ENCODE measurements at regions not wholly inside any gene's neighbourhood (a gene's known extent, or its start where the extent isn't known, plus 50 kb on each side); places are given as distances from the start of the nearest gene placed in this dataset.

- TF ChIP-seq CTCF (IDR thresholded peaks at IDR 0.05) (no peak), POLR2A (IDR thresholded peaks at IDR 0.05) (no peak)
Observed at GRCh38 chr4:181219783-181220416, 1023.3 kb upstream of the TENM3 start.

All from heart left ventricle (tissue), 13 donors.